ENCODE measurements at regions not wholly inside any gene's neighbourhood (a gene's known extent, or its start where the extent isn't known, plus 50 kb on each side); places are given as distances from the start of the nearest gene placed in this dataset.

DNA sequence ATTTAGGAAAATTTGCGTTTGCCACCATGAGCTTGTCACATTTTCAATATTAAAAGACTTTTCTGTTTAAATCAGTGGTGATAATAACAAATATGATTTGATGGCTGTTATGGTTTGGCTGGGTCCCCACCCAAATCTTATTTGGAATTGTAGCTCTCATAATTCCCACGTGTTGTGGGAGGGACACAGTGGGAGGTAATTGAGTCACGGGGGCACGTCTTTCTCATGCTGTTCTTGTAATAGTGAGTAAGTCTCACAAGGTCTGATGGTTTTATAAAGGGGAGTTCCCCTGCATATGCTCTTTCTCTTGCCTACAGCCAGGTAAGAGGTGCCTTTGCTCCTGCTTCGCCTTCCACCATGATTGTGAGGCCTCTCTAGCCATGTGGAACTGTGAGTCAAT lies 83.4 kb upstream of the RGPD4 start:
- TF ChIP-seq, protein P1, sequence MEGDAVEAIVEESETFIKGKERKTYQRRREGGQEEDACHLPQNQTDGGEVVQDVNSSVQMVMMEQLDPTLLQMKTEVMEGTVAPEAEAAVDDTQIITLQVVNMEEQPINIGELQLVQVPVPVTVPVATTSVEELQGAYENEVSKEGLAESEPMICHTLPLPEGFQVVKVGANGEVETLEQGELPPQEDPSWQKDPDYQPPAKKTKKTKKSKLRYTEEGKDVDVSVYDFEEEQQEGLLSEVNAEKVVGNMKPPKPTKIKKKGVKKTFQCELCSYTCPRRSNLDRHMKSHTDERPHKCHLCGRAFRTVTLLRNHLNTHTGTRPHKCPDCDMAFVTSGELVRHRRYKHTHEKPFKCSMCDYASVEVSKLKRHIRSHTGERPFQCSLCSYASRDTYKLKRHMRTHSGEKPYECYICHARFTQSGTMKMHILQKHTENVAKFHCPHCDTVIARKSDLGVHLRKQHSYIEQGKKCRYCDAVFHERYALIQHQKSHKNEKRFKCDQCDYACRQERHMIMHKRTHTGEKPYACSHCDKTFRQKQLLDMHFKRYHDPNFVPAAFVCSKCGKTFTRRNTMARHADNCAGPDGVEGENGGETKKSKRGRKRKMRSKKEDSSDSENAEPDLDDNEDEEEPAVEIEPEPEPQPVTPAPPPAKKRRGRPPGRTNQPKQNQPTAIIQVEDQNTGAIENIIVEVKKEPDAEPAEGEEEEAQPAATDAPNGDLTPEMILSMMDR (IDR thresholded peaks at IDR 0.05) = no peak
- TF ChIP-seq POLR2AphosphoS5 (IDR thresholded peaks at IDR 0.05) = no peak
